ENCODE measurements at regions not wholly inside any gene's neighbourhood (a gene's known extent, or its start where the extent isn't known, plus 50 kb on each side); places are given as distances from the start of the nearest gene placed in this dataset.

DNA sequence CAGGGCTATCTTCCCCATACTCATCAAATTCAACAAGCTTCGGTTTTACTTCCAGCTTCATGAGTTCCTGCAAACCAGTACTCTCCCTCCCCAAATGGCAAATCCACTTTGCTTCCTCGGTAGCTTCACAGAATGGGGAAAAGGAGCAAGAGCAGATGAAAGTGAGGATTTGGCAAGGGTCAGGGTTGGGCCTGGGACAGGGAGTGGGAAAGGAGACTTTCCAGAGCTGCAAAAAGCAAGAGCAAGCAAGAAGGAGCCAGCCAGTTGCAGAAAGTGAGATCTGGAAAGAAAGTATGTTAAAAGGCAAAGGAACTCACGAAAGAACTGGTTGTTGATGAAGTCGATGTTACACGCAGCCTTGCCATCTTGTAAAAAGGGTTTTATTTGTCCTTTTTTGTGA is 522.8 kb upstream of the TBX3 start:
- no peak for TF ChIP-seq CBX5 (IDR thresholded peaks at IDR 0.05; ENCODE audit: low read depth, low read length)
- TF ChIP-seq, protein P1, sequence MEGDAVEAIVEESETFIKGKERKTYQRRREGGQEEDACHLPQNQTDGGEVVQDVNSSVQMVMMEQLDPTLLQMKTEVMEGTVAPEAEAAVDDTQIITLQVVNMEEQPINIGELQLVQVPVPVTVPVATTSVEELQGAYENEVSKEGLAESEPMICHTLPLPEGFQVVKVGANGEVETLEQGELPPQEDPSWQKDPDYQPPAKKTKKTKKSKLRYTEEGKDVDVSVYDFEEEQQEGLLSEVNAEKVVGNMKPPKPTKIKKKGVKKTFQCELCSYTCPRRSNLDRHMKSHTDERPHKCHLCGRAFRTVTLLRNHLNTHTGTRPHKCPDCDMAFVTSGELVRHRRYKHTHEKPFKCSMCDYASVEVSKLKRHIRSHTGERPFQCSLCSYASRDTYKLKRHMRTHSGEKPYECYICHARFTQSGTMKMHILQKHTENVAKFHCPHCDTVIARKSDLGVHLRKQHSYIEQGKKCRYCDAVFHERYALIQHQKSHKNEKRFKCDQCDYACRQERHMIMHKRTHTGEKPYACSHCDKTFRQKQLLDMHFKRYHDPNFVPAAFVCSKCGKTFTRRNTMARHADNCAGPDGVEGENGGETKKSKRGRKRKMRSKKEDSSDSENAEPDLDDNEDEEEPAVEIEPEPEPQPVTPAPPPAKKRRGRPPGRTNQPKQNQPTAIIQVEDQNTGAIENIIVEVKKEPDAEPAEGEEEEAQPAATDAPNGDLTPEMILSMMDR (IDR thresholded peaks at IDR 0.05; ENCODE audit: control extremely low read depth in 1 of 3, insufficient read depth in 1 of 3, low read depth in 1 of 3, low read length in 3 of 3) = no peak
- no peak for TF ChIP-seq SP2 (IDR thresholded peaks at IDR 0.05; ENCODE audit: low read length)
- no peak for TF ChIP-seq BCL11A (IDR thresholded peaks at IDR 0.05; ENCODE audit: low read depth in 2 of 2, low read length in 2 of 2)
- no peak for TF ChIP-seq HDAC6 (IDR thresholded peaks at IDR 0.05; ENCODE audit: low read depth, low read length)
- no peak for TF ChIP-seq TAF1 (IDR thresholded peaks at IDR 0.05; ENCODE audit: low read depth, low read length)
- TF ChIP-seq, protein P2, sequence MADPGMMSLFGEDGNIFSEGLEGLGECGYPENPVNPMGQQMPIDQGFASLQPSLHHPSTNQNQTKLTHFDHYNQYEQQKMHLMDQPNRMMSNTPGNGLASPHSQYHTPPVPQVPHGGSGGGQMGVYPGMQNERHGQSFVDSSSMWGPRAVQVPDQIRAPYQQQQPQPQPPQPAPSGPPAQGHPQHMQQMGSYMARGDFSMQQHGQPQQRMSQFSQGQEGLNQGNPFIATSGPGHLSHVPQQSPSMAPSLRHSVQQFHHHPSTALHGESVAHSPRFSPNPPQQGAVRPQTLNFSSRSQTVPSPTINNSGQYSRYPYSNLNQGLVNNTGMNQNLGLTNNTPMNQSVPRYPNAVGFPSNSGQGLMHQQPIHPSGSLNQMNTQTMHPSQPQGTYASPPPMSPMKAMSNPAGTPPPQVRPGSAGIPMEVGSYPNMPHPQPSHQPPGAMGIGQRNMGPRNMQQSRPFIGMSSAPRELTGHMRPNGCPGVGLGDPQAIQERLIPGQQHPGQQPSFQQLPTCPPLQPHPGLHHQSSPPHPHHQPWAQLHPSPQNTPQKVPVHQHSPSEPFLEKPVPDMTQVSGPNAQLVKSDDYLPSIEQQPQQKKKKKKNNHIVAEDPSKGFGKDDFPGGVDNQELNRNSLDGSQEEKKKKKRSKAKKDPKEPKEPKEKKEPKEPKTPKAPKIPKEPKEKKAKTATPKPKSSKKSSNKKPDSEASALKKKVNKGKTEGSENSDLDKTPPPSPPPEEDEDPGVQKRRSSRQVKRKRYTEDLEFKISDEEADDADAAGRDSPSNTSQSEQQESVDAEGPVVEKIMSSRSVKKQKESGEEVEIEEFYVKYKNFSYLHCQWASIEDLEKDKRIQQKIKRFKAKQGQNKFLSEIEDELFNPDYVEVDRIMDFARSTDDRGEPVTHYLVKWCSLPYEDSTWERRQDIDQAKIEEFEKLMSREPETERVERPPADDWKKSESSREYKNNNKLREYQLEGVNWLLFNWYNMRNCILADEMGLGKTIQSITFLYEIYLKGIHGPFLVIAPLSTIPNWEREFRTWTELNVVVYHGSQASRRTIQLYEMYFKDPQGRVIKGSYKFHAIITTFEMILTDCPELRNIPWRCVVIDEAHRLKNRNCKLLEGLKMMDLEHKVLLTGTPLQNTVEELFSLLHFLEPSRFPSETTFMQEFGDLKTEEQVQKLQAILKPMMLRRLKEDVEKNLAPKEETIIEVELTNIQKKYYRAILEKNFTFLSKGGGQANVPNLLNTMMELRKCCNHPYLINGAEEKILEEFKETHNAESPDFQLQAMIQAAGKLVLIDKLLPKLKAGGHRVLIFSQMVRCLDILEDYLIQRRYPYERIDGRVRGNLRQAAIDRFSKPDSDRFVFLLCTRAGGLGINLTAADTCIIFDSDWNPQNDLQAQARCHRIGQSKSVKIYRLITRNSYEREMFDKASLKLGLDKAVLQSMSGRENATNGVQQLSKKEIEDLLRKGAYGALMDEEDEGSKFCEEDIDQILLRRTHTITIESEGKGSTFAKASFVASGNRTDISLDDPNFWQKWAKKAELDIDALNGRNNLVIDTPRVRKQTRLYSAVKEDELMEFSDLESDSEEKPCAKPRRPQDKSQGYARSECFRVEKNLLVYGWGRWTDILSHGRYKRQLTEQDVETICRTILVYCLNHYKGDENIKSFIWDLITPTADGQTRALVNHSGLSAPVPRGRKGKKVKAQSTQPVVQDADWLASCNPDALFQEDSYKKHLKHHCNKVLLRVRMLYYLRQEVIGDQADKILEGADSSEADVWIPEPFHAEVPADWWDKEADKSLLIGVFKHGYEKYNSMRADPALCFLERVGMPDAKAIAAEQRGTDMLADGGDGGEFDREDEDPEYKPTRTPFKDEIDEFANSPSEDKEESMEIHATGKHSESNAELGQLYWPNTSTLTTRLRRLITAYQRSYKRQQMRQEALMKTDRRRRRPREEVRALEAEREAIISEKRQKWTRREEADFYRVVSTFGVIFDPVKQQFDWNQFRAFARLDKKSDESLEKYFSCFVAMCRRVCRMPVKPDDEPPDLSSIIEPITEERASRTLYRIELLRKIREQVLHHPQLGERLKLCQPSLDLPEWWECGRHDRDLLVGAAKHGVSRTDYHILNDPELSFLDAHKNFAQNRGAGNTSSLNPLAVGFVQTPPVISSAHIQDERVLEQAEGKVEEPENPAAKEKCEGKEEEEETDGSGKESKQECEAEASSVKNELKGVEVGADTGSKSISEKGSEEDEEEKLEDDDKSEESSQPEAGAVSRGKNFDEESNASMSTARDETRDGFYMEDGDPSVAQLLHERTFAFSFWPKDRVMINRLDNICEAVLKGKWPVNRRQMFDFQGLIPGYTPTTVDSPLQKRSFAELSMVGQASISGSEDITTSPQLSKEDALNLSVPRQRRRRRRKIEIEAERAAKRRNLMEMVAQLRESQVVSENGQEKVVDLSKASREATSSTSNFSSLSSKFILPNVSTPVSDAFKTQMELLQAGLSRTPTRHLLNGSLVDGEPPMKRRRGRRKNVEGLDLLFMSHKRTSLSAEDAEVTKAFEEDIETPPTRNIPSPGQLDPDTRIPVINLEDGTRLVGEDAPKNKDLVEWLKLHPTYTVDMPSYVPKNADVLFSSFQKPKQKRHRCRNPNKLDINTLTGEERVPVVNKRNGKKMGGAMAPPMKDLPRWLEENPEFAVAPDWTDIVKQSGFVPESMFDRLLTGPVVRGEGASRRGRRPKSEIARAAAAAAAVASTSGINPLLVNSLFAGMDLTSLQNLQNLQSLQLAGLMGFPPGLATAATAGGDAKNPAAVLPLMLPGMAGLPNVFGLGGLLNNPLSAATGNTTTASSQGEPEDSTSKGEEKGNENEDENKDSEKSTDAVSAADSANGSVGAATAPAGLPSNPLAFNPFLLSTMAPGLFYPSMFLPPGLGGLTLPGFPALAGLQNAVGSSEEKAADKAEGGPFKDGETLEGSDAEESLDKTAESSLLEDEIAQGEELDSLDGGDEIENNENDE (IDR thresholded peaks at IDR 0.05; ENCODE audit: insufficient replicate concordance, low read length) = no peak
- TF ChIP-seq, protein P3, sequence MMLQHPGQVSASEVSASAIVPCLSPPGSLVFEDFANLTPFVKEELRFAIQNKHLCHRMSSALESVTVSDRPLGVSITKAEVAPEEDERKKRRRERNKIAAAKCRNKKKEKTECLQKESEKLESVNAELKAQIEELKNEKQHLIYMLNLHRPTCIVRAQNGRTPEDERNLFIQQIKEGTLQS (IDR thresholded peaks at IDR 0.05; ENCODE audit: insufficient read depth, low read depth, low read length) = no peak

Measured in H1 (cell line).